Epithelial cell of esophagus (primary cell): ENCODE measurements at regions not wholly inside any gene's neighbourhood (a gene's known extent, or its start where the extent isn't known, plus 50 kb on each side); places are given as distances from the start of the nearest gene placed in this dataset.

Experiments
- DNase-seq: peaks from one replicate; pipeline ENCODE4 v3.0.0; 2010; ENCODE audit warnings: low read depth
- H3K4me3 ChIP-seq: 2 replicates; pipeline ENCODE4 v1.5.1; 2011; ENCODE audit warnings: mild to moderate bottlenecking, low read length, control low read depth
- CTCF ChIP-seq: IDR thresholded peaks from 2 replicates; pipeline ENCODE4 v1.5.1; 2011; ENCODE audit warnings: low read depth, mild to moderate bottlenecking, low read length, control low read depth, inconsistent platforms; ENCODE audit not compliant: insufficient read depth; ENCODE audit errors: missing control alignments

- DNase-seq, result peak; percentile 58
- peak; percentile 51 for TF ChIP-seq CTCF
- no peak overlapping the region for H3K4me3 ChIP-seq
Observed at GRCh38 chr3:174397848-174398247, 461.3 kb upstream of the NAALADL2 start.

- TF ChIP-seq CTCF, result no peak
- DNase-seq, result no peak
- H3K4me3 ChIP-seq, result no peak overlapping the region
Observed at GRCh38 chr3:174398761-174399160, 460.4 kb upstream of the NAALADL2 start.

GRCh38 chr3:174403831-174404230 is 455.3 kb upstream of the NAALADL2 start:
- DNase-seq, result no peak
- TF ChIP-seq CTCF, result no peak
- H3K4me3 ChIP-seq, result no peak overlapping the region

GRCh38 chr3:174408310-174408709 is 450.8 kb upstream of the NAALADL2 start:
- TF ChIP-seq CTCF, result no peak
- no peak overlapping the region for H3K4me3 ChIP-seq
- peak; percentile 24 for DNase-seq

- no peak overlapping the region for H3K4me3 ChIP-seq
- DNase-seq, result no peak
- TF ChIP-seq CTCF, result no peak
Observed at GRCh38 chr3:174409086-174409743, 449.9 kb upstream of the NAALADL2 start.

GRCh38 chr3:174413062-174413912 is 445.8 kb upstream of the NAALADL2 start:
- no peak for DNase-seq
- TF ChIP-seq CTCF, result no peak
- H3K4me3 ChIP-seq, result no peak overlapping the region
